Activated CD8-positive, alpha-beta memory T cell treated with anti-CD3 and anti-CD28 coated beads for 36 hours (primary cell): ENCODE measurements at regions not wholly inside any gene's neighbourhood (a gene's known extent, or its start where the extent isn't known, plus 50 kb on each side); places are given as distances from the start of the nearest gene placed in this dataset.
"Not testable (repeated sequence)": the region's sequence is repeated elsewhere in the genome, so short reads cannot be mapped to it uniquely, and the experiment has no call there.

Source experiments
- CTCF ChIA-PET: fragments of 350-600 bp; sonication (Branson Sonifier 250); formaldehyde crosslinking; loops from one replicate; lab custom pipeline; 2021; ENCODE audit warnings: antibody characterized with exemption; lab: Charles Lee
- POLR2A ChIA-PET: fragments of 350-600 bp; sonication (Branson Sonifier 250); formaldehyde crosslinking; loops from one replicate; lab custom pipeline; 2021; ENCODE audit warnings: antibody characterized with exemption; lab: Charles Lee

- CTCF ChIA-PET, result no interaction called here
Measured at GRCh38 chr2:6164986-6165747, 473.0 kb downstream of the SOX11 start.

GRCh38 chr2:6167592-6168138, 475.5 kb downstream of the SOX11 start:
- CTCF ChIA-PET, result no interaction called here
- POLR2A ChIA-PET, result no interaction called here

More at GRCh38 chr2:6164986-6165747, 473.0 kb downstream of the SOX11 start:
- POLR2A ChIA-PET, result no interaction called here

- CTCF ChIA-PET, result no interaction called here
- POLR2A ChIA-PET, result no interaction called here
Measured at GRCh38 chr2:6168485-6168884, 476.3 kb downstream of the SOX11 start.

- CTCF ChIA-PET, result no interaction called here
- POLR2A ChIA-PET, result no interaction called here
Measured at GRCh38 chr2:6171294-6171693, 479.1 kb downstream of the SOX11 start.

- ChIA-PET CTCF (no interaction called here), POLR2A (no interaction called here)
Measured at GRCh38 chr2:6177811-6178210, 485.6 kb downstream of the SOX11 start.

- ChIA-PET POLR2A (no interaction called here), CTCF (no interaction called here)
Measured at GRCh38 chr2:6181525-6181924, 489.3 kb downstream of the SOX11 start.

- CTCF ChIA-PET, result no interaction called here
- POLR2A ChIA-PET, result no interaction called here
Measured at GRCh38 chr2:6181926-6182325, 489.7 kb downstream of the SOX11 start.

GRCh38 chr2:6183226-6183625, 491.0 kb downstream of the SOX11 start:
- POLR2A ChIA-PET, result no interaction called here

GRCh38 chr2:6184532-6185292, 492.5 kb downstream of the SOX11 start:
- CTCF ChIA-PET, result no interaction called here
- POLR2A ChIA-PET, result no interaction called here

More at GRCh38 chr2:6183226-6183625, 491.0 kb downstream of the SOX11 start:
- CTCF ChIA-PET, result no interaction called here

GRCh38 chr2:6186332-6187151, 494.4 kb downstream of the SOX11 start:
- CTCF ChIA-PET, result no interaction called here
- POLR2A ChIA-PET, result no interaction called here

- ChIA-PET POLR2A (no interaction called here), CTCF (no interaction called here)
Measured at GRCh38 chr2:6196449-6196848, 504.3 kb downstream of the SOX11 start.

- POLR2A ChIA-PET, CTCF ChIA-PET: not testable (repeated sequence)
Measured at GRCh38 chr2:6198370-6198919, 506.3 kb downstream of the SOX11 start.

- ChIA-PET POLR2A (no interaction called here), CTCF (no interaction called here)
Measured at GRCh38 chr2:6202756-6203155, 510.6 kb downstream of the SOX11 start.

GRCh38 chr2:6203291-6203959, 511.2 kb downstream of the SOX11 start:
- ChIA-PET CTCF (no interaction called here), POLR2A (no interaction called here)

- ChIA-PET POLR2A (no interaction called here), CTCF (no interaction called here)
Measured at GRCh38 chr2:6206882-6207281, 514.7 kb downstream of the SOX11 start.

GRCh38 chr2:6211236-6211635, 519.1 kb downstream of the SOX11 start:
- POLR2A ChIA-PET, result no interaction called here
- CTCF ChIA-PET, result no interaction called here

- ChIA-PET POLR2A (no interaction called here), CTCF (no interaction called here)
Measured at GRCh38 chr2:6212491-6212890, 520.3 kb downstream of the SOX11 start.

- CTCF ChIA-PET, result no interaction called here
- POLR2A ChIA-PET, result no interaction called here
Measured at GRCh38 chr2:6213056-6213780, 521.0 kb downstream of the SOX11 start.
